GM12873 (cell line): ENCODE measurements at regions not wholly inside any gene's neighbourhood (a gene's known extent, or its start where the extent isn't known, plus 50 kb on each side); places are given as distances from the start of the nearest gene placed in this dataset.

Source experiments
- TF ChIP-seq, protein P1 (sequence below): IDR thresholded peaks from 2 replicates; pipeline ENCODE4 v1.5.1; 2012; ENCODE audit warnings: low read depth, mild to moderate bottlenecking, moderate library complexity, low read length, control low read depth; ENCODE audit not compliant: insufficient read depth; ENCODE audit errors: missing control alignments

DNA sequence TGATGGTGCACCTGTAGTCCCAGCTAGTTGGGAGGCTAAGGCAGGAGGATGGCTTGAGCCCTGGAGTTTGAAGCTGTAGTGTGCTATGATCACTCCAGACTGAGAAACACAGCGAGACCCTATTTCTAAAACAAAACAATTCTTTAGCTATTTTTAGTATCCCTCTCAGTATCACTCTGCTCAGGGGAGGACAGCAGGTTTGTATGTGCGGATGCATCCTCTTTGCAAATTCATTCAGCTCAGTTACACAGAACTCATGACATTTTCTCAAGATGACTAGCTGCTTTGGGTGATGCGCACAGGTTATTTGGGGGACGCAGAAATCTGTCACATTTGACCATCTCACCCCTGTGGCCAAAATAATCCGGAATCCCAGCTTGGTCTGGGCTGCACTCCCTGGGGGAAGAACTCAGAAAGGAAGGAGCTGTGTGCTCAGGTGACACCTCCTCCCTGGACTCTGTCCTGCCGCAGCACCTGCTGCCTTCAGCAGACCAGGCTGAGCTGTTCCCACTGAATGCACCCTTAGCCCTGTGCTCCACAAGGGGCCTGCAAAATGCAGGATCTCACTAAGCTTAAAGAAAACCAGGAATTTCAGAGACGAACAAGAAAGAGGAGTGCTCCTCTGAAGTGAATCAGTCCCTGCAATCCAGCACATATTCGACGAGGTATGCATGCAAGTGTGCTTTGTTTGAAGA lies 89.5 kb upstream of the PGBD5 start:
- TF ChIP-seq, protein P1, sequence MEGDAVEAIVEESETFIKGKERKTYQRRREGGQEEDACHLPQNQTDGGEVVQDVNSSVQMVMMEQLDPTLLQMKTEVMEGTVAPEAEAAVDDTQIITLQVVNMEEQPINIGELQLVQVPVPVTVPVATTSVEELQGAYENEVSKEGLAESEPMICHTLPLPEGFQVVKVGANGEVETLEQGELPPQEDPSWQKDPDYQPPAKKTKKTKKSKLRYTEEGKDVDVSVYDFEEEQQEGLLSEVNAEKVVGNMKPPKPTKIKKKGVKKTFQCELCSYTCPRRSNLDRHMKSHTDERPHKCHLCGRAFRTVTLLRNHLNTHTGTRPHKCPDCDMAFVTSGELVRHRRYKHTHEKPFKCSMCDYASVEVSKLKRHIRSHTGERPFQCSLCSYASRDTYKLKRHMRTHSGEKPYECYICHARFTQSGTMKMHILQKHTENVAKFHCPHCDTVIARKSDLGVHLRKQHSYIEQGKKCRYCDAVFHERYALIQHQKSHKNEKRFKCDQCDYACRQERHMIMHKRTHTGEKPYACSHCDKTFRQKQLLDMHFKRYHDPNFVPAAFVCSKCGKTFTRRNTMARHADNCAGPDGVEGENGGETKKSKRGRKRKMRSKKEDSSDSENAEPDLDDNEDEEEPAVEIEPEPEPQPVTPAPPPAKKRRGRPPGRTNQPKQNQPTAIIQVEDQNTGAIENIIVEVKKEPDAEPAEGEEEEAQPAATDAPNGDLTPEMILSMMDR = no peak

DNA sequence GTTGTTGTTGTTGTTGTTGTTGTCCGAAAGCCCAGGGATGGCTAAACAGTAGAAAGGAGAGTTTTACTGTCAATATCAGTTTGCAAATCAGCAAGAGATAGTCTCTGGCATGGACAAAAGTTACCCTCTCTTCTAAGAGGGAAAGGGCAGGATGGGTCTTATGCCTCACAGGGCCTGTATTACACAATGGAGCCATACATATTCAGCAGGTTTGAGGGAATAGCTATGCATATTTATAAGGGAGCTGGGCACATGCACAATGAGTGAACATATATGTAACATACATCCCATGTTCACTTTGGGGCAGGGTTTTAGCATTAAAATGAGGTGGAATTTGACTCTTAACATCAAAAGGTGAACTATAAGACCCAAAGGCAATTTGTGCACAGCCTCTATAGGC lies 84.4 kb upstream of the PGBD5 start:
- TF ChIP-seq, protein P1 = no peak

DNA sequence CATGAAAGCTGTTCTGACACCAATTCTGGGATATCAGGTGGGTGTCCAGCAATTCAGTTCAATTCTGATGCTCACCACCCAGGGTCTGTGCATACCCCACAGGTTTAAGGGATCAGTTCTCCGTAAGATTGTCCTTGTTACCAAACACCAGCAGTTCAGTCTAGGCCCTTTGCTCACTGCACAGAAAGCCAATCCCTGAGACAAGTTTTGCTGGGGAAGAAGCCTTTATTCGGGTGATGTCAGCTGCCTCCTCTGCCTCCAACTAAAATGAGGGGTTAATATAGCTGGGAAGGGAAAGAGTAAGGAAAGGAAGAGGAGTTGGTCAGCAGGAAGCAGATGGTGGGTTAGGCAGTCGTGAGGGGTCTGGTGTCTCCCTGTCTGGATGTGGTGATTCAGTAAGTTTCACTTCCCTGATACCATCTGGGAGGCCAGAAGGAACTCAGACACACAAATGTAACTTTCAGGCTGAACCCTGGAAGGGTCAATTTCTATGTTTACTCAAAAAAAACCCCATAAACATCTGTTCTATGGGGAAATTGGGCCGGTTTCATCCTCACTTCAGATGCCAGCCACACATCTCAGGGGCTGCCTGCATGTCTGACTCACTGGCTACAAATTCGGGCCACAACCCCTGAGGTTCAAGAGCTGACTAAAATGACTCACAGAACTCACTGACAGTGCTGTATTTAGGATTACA lies 83.3 kb upstream of the PGBD5 start:
- TF ChIP-seq, protein P1 = no peak

DNA sequence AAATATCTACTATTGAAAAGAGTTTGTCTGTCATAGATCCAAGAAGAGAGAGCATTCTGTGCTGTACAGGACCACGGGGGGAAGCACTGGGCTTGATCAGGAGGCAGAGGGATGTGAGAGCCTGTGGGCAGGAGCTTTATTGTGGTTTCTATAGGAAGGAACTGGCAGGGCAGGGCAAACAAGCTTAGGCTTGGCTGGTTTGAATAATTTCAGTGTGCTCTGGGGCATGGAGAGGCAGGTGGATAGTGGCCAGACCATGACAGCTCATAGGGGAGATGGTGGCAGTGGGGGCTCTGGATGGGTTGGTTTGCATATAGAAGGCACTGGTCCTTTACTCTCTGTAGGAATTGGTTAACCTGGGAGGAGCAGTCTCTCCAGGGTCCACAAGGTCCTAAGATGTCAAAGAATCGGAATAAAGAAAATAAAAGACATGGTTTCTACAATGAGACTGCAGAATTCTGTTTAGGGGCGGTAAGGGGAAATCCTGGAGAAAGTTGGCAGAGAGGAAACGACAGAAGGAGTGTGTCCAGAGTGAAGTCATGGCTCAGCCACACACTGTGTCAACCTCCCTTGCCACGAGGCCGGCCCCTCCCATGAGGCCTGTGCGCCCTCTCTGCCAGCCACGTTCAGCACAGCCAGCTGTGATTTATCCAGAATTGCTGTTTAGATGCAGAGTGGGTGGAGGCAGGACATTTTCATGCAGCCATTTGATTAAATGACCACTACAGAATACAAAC lies 81.7 kb upstream of the PGBD5 start:
- TF ChIP-seq, protein P1 = no peak

DNA sequence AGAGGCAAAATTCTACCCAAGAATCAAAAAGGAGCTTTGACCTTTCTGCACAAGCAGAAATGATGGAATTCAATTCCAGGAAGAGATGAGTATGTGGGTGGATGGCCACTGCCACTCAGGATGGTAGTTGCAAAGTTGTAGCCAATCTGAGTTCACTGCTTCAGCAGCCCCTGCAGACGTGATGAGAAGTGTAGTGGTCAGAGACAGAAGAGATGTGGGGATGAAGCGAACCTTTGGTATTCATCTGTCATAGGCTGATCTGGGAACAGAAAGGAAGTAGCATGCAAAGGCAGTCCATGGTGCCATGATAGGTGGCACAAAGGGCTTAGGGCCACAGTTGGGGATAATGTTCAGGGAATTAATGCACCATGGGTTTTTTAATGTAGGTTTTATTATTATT lies 81.1 kb upstream of the PGBD5 start:
- TF ChIP-seq, protein P1 = no peak

DNA sequence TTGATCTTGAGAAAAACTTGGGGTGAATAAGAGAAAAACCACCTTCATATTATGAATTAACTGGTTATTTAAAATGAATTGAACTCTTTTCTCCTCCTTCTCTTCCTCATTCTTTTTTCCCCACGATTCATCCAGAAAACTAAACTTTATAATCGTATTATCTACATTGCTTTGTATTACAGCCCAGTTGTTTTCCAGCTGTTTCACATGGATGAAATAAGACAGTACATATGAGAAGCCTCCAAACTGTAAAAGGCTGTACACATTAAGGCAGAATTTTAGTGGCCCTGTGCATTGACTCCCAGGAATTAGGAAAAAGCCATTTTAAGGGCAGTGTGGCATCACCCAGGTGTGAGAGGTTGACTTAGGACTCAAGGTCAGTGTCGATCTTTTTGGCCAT lies 80.3 kb upstream of the PGBD5 start:
- TF ChIP-seq, protein P1 = no peak

DNA sequence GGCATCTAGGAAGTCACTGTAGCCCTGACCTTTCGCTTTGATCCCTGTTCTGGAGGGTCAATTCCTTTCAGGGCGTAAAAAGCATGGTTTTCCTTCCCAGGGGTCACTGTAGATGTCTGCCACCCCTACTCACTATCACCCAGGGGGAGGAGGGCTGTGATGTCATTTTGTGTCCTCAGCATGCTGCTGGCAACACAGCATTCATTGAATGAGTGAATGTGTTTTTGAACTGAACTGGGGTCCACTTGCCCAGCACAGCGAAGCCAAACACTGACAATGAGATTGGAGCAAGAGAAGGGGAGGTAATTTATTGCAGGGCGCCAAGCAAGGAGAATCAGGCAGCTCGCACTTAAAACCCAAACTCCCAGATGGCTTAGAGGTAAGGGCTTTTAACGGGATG lies 78.2 kb upstream of the PGBD5 start:
- TF ChIP-seq, protein P1 = no peak
